ENCODE measurements at regions not wholly inside any gene's neighbourhood (a gene's known extent, or its start where the extent isn't known, plus 50 kb on each side); places are given as distances from the start of the nearest gene placed in this dataset.

- Histone ChIP-seq H3K9me3 (ENCODE audit: low read depth, low read length) (no peaks in the 10 kb centered on the region), H4K20me1 (ENCODE audit: insufficient read depth, low read length) (no peaks in the 10 kb centered on the region), H3K4me2 (ENCODE audit: insufficient read depth, low read length) (no peak overlapping the region), H3K27ac (ENCODE audit: low read depth, low read length) (no peak overlapping the region), H3K4me3 (ENCODE audit: insufficient read depth, low read length) (no peak overlapping the region), H3K27me3 (ENCODE audit: insufficient read depth, low read length) (no peaks in the 10 kb centered on the region), H2AFZ (ENCODE audit: low read length) (no peak overlapping the region), H3K79me2 (ENCODE audit: insufficient read depth, low read length) (no peaks in the 10 kb centered on the region), H3K36me3 (ENCODE audit: insufficient read depth, low read length) (no peaks in the 10 kb centered on the region), H3K4me1 (ENCODE audit: insufficient read depth, low read length) (peaks cover 15% of the 10 kb centered on the region)
- TF ChIP-seq CTCF (IDR thresholded peaks at IDR 0.05; ENCODE audit: extremely low read depth, low read depth, low read length), result no peak
- no peak for DNase-seq (ENCODE audit: insufficient read length, low spot score, missing footprints)
Observed at GRCh38 chr9:16182784-16183183, 629.9 kb downstream of the CCDC171 start.

- no peak for TF ChIP-seq CTCF (IDR thresholded peaks at IDR 0.05; ENCODE audit: extremely low read depth, low read depth, low read length)
- Histone ChIP-seq H2AFZ (ENCODE audit: low read length) (no peak overlapping the region), H3K4me1 (ENCODE audit: insufficient read depth, low read length) (peaks cover 12% of the 10 kb centered on the region), H3K4me3 (ENCODE audit: insufficient read depth, low read length) (no peak overlapping the region), H3K27me3 (ENCODE audit: insufficient read depth, low read length) (no peaks in the 10 kb centered on the region), H3K9me3 (ENCODE audit: low read depth, low read length) (no peaks in the 10 kb centered on the region), H3K79me2 (ENCODE audit: insufficient read depth, low read length) (no peaks in the 10 kb centered on the region), H4K20me1 (ENCODE audit: insufficient read depth, low read length) (no peaks in the 10 kb centered on the region), H3K4me2 (ENCODE audit: insufficient read depth, low read length) (no peak overlapping the region), H3K27ac (ENCODE audit: low read depth, low read length) (no peak overlapping the region), H3K36me3 (ENCODE audit: insufficient read depth, low read length) (no peaks in the 10 kb centered on the region)
- DNase-seq (ENCODE audit: insufficient read length, low spot score, missing footprints), result no peak
Observed at GRCh38 chr9:16184964-16185646, 632.3 kb downstream of the CCDC171 start.

- Histone ChIP-seq H3K4me2 (ENCODE audit: insufficient read depth, low read length) (peak overlapping the region; percentile 64), H4K20me1 (ENCODE audit: insufficient read depth, low read length) (no peaks in the 10 kb centered on the region), H2AFZ (ENCODE audit: low read length) (peak overlapping the region; percentile 7), H3K4me3 (ENCODE audit: insufficient read depth, low read length) (no peak overlapping the region), H3K27ac (ENCODE audit: low read depth, low read length) (peak overlapping the region; percentile 74), H3K27me3 (ENCODE audit: insufficient read depth, low read length) (no peaks in the 10 kb centered on the region), H3K9me3 (ENCODE audit: low read depth, low read length) (no peaks in the 10 kb centered on the region), H3K4me1 (ENCODE audit: insufficient read depth, low read length) (peaks cover 29% of the 10 kb centered on the region), H3K79me2 (ENCODE audit: insufficient read depth, low read length) (no peaks in the 10 kb centered on the region), H3K36me3 (ENCODE audit: insufficient read depth, low read length) (no peaks in the 10 kb centered on the region)
- TF ChIP-seq CTCF (IDR thresholded peaks at IDR 0.05; ENCODE audit: extremely low read depth, low read depth, low read length), result no peak
- DNase-seq (ENCODE audit: insufficient read length, low spot score, missing footprints), result peak; percentile 66
Observed at GRCh38 chr9:16191191-16191590, 638.3 kb downstream of the CCDC171 start.

- Histone ChIP-seq H3K4me1 (ENCODE audit: insufficient read depth, low read length) (peaks cover 29% of the 10 kb centered on the region), H3K4me3 (ENCODE audit: insufficient read depth, low read length) (peak overlapping the region; percentile 10), H3K27me3 (ENCODE audit: insufficient read depth, low read length) (no peaks in the 10 kb centered on the region), H3K9me3 (ENCODE audit: low read depth, low read length) (no peaks in the 10 kb centered on the region), H2AFZ (ENCODE audit: low read length) (no peak overlapping the region), H3K79me2 (ENCODE audit: insufficient read depth, low read length) (no peaks in the 10 kb centered on the region), H3K4me2 (ENCODE audit: insufficient read depth, low read length) (peak overlapping the region; percentile 64), H3K27ac (ENCODE audit: low read depth, low read length) (peak overlapping the region; percentile 74), H3K36me3 (ENCODE audit: insufficient read depth, low read length) (no peaks in the 10 kb centered on the region), H4K20me1 (ENCODE audit: insufficient read depth, low read length) (no peaks in the 10 kb centered on the region)
- peak; percentile 81 for TF ChIP-seq CTCF (IDR thresholded peaks at IDR 0.05; ENCODE audit: extremely low read depth, low read depth, low read length)
- peak; percentile 91 for DNase-seq (ENCODE audit: insufficient read length, low spot score, missing footprints)
Observed at GRCh38 chr9:16191691-16192402, 639.0 kb downstream of the CCDC171 start.

Measured in osteoblast (primary cell).